SJSA1 (cell line): ENCODE measurements at regions not wholly inside any gene's neighbourhood (a gene's known extent, or its start where the extent isn't known, plus 50 kb on each side); places are given as distances from the start of the nearest gene placed in this dataset.

Experiments used
- DNase-seq, 2 experiments: peaks; one replicate each; pipeline ENCODE4 v3.0.0-alpha.2; 2015 to 2020; ENCODE audit warnings: low spot score in 2 of 2, low read depth in 1 of 2
- H3K27ac ChIP-seq: fragments of 250-450 bp; sonication (Bioruptor Pico); 2 replicates; pipeline ENCODE4 v1.5.1; 2020; ENCODE audit warnings: mild to moderate bottlenecking, moderate library complexity
- H3K27me3 ChIP-seq: fragments of 250-450 bp; sonication (Bioruptor Pico); replicated peaks from 2 replicates; pipeline ENCODE4 v1.5.1; 2020; ENCODE audit warnings: mild to moderate bottlenecking, moderate library complexity
- H3K36me3 ChIP-seq: fragments of 250-450 bp; sonication (Bioruptor Pico); 2 replicates; pipeline ENCODE4 v1.5.1; 2020; ENCODE audit warnings: mild to moderate bottlenecking
- H3K4me1 ChIP-seq: fragments of 250-450 bp; sonication (Bioruptor Pico); replicated peaks from 2 replicates; pipeline ENCODE4 v1.6.1; 2021; ENCODE audit warnings: mild to moderate bottlenecking
- H3K4me3 ChIP-seq: fragments of 250-450 bp; sonication (Bioruptor Pico); 2 replicates; pipeline ENCODE4 v1.5.1; 2020; ENCODE audit warnings: mild to moderate bottlenecking
- H3K9me3 ChIP-seq: fragments of 250-450 bp; sonication (Bioruptor Pico); replicated peaks from 2 replicates; pipeline ENCODE4 v1.5.1; 2020; ENCODE audit warnings: mild to moderate bottlenecking

- no peak for DNase-seq
- Histone ChIP-seq H3K27me3 (no peaks in the 10 kb centered on the region), H3K27ac (no peak overlapping the region)
These were observed 85.8 kb upstream of the PRPS1 start for GRCh38 chrX:107542500-107542899.

GRCh38 chrX:107547621-107548020, 80.7 kb upstream of the PRPS1 start:
- DNase-seq = no peak
- H3K4me3 ChIP-seq = no peak overlapping the region
- H3K4me1 ChIP-seq = no peaks in the 10 kb centered on the region
- H3K27me3 ChIP-seq = no peaks in the 10 kb centered on the region
- no peaks in the 10 kb centered on the region for H3K36me3 ChIP-seq
- H3K9me3 ChIP-seq = no peaks in the 10 kb centered on the region
- H3K27ac ChIP-seq = no peak overlapping the region

More at GRCh38 chrX:107542500-107542899, 85.8 kb upstream of the PRPS1 start:
- Histone ChIP-seq H3K4me1 (no peaks in the 10 kb centered on the region), H3K4me3 (no peak overlapping the region), H3K9me3 (no peaks in the 10 kb centered on the region), H3K36me3 (no peaks in the 10 kb centered on the region)

GRCh38 chrX:107548775-107549174, 79.5 kb upstream of the PRPS1 start:
- Histone ChIP-seq H3K4me1 (no peaks in the 10 kb centered on the region), H3K4me3 (no peak overlapping the region), H3K36me3 (no peaks in the 10 kb centered on the region), H3K27ac (no peak overlapping the region), H3K27me3 (no peaks in the 10 kb centered on the region), H3K9me3 (no peaks in the 10 kb centered on the region)
- DNase-seq = no peak

GRCh38 chrX:107549504-107549903, 78.8 kb upstream of the PRPS1 start:
- Histone ChIP-seq H3K36me3 (no peaks in the 10 kb centered on the region), H3K27ac (no peak overlapping the region), H3K27me3 (no peaks in the 10 kb centered on the region), H3K9me3 (no peaks in the 10 kb centered on the region), H3K4me3 (no peak overlapping the region), H3K4me1 (no peaks in the 10 kb centered on the region)
- DNase-seq = no peak

DNA sequence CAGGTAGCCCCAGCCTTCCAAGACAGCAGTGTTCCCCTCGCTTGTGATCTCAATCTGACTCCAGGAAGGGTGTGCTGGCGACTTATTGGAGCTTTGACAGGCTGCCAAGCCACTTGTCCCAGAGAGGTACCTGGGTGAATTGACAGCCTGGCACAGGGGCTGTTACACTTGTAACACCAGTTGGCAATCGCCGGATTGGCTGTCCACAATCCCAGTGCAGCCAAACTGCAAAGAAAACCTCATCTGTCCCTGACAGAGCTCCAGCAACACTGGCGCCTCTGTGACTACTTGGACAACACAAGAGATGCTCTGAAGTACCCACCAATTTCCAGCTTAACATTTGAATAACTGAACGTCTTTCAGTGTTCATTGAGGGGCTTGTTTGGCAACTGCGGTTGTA, 76.8 kb upstream of the PRPS1 start:
- H3K9me3 ChIP-seq = no peaks in the 10 kb centered on the region
- H3K4me3 ChIP-seq = no peak overlapping the region
- no peak overlapping the region for H3K27ac ChIP-seq
- no peaks in the 10 kb centered on the region for H3K36me3 ChIP-seq
- no peaks in the 10 kb centered on the region for H3K4me1 ChIP-seq
- H3K27me3 ChIP-seq = no peaks in the 10 kb centered on the region
- no peak for DNase-seq

DNA sequence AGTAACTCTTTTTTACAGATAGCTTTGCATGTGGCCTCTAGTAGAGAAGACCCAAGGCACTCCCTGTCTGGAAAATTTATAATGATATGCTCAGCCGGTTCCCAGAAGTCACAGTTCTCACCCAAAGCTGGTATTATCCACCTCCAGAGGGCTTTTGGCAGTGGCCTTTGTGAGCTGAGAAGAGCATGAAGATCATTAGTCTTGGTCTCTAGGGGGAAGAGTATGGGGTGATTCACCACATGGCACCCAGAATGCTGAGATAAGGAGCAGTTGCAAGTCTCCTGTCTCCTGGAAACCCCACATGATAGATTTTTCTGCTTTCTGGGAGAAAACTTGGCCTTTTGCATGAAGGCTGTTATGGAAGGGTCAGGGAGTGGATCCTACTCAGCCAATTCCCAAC, 75.4 kb upstream of the PRPS1 start:
- Histone ChIP-seq H3K4me3 (no peak overlapping the region), H3K36me3 (no peaks in the 10 kb centered on the region), H3K9me3 (no peaks in the 10 kb centered on the region), H3K4me1 (no peaks in the 10 kb centered on the region), H3K27me3 (no peaks in the 10 kb centered on the region), H3K27ac (no peak overlapping the region)
- no peak for DNase-seq

- H3K36me3 ChIP-seq = no peaks in the 10 kb centered on the region
- no peaks in the 10 kb centered on the region; the same call in 1 of the 2 replicates for H3K4me1 ChIP-seq
- no peak overlapping the region for H3K27ac ChIP-seq
- no peak overlapping the region for H3K4me3 ChIP-seq
- no peaks in the 10 kb centered on the region for H3K9me3 ChIP-seq
- H3K27me3 ChIP-seq = no peaks in the 10 kb centered on the region
- DNase-seq = no peak
These were observed 71.3 kb upstream of the PRPS1 start for GRCh38 chrX:107556967-107557366.

DNA sequence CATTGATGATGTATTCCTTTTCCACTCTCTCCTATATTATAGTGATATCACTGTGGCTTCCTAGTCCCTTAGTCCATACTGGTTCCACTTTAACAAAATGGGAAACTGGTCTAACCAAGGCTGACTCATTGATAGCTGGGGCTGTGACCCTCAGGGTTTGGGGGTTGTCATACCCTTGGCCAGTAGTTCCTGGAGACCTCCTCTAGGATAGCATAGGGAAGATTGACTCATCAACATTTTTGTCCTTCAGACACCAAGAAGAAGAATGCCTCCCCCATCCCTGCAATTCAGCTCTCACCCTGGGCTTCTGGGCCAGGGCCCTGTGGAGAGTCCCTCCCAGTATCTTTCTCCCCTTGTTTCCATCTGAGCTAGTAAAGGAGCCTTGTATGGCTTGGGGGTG, 68.8 kb upstream of the PRPS1 start:
- DNase-seq = no peak
- no peak overlapping the region for H3K27ac ChIP-seq
- H3K36me3 ChIP-seq = no peaks in the 10 kb centered on the region
- no peaks in the 10 kb centered on the region for H3K9me3 ChIP-seq
- H3K4me3 ChIP-seq = no peak overlapping the region
- H3K27me3 ChIP-seq = no peaks in the 10 kb centered on the region
- H3K4me1 ChIP-seq = peaks cover 11% of the 10 kb centered on the region

DNA sequence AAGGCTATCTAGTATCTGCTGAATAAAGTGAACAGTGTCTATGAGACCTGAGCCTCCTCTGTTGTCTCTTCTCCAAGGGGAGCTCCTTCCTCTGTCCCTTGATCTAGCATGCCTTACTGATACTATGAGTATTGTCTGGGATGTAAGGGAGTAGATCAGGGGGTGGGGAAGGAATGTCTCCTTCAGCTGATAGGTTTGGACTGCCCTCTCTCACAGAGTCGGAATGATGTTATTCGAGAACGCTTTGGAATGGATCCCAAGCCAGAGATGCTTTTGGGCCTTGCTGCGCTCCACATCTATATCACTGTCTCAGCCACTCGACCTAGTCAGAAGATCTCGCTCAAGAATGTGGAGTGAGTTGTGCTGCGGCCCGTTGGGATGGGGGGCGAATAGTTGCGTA, 68.3 kb upstream of the PRPS1 start:
- peaks cover 11% of the 10 kb centered on the region for H3K4me1 ChIP-seq
- H3K4me3 ChIP-seq = no peak overlapping the region
- no peak overlapping the region for H3K27ac ChIP-seq
- H3K27me3 ChIP-seq = no peaks in the 10 kb centered on the region
- DNase-seq = no peak
- no peaks in the 10 kb centered on the region for H3K9me3 ChIP-seq
- H3K36me3 ChIP-seq = no peaks in the 10 kb centered on the region

DNA sequence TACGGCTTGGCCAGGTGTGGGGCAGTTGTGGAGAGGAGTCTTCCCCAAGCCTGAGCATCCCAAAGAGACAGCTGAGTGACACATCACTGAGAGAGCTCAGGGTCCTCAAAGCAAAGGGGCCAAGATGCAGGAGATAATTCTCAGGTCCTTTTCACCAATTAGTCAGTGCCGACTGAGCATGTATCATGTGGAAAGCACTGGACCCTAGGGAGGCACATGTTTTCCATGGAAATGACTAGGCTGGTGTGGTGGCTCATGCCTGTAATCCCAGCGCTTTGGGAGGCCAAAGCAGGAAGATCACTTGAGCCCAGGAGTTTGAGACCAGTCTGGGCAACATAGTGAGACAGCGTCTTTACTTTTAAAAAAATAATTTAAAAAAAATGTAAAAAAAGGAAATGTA, 67.3 kb upstream of the PRPS1 start:
- no peak overlapping the region for H3K4me3 ChIP-seq
- no peak for DNase-seq
- peaks cover 11% of the 10 kb centered on the region for H3K4me1 ChIP-seq
- no peaks in the 10 kb centered on the region for H3K9me3 ChIP-seq
- no peak overlapping the region for H3K27ac ChIP-seq
- no peaks in the 10 kb centered on the region for H3K36me3 ChIP-seq
- no peaks in the 10 kb centered on the region for H3K27me3 ChIP-seq

GRCh38 chrX:107561468-107562215, 66.7 kb upstream of the PRPS1 start:
- peaks cover 16% of the 10 kb centered on the region for H3K4me1 ChIP-seq

GRCh38 chrX:107562482-107562881, 65.8 kb upstream of the PRPS1 start:
- no peaks in the 10 kb centered on the region for H3K36me3 ChIP-seq
- DNase-seq = peak; percentile 25 to 55
- peaks cover 16% of the 10 kb centered on the region for H3K4me1 ChIP-seq
- no peaks in the 10 kb centered on the region for H3K27me3 ChIP-seq
- no peak overlapping the region; the same call in 1 of the 2 replicates for H3K27ac ChIP-seq
- H3K4me3 ChIP-seq = no peak overlapping the region
- no peaks in the 10 kb centered on the region for H3K9me3 ChIP-seq

More at GRCh38 chrX:107561468-107562215, 66.7 kb upstream of the PRPS1 start:
- Histone ChIP-seq H3K27me3 (no peaks in the 10 kb centered on the region), H3K36me3 (no peaks in the 10 kb centered on the region), H3K4me3 (no peak overlapping the region), H3K9me3 (no peaks in the 10 kb centered on the region), H3K27ac (no peak overlapping the region)
- DNase-seq = no peak

GRCh38 chrX:107563824-107564223, 64.5 kb upstream of the PRPS1 start:
- no peaks in the 10 kb centered on the region for H3K27me3 ChIP-seq
- no peak overlapping the region for H3K27ac ChIP-seq
- H3K36me3 ChIP-seq = no peaks in the 10 kb centered on the region
- H3K4me3 ChIP-seq = no peak overlapping the region
- H3K9me3 ChIP-seq = no peaks in the 10 kb centered on the region
- no peak for DNase-seq
- H3K4me1 ChIP-seq = peaks cover 16% of the 10 kb centered on the region

- Histone ChIP-seq H3K9me3 (no peaks in the 10 kb centered on the region), H3K27me3 (no peaks in the 10 kb centered on the region), H3K36me3 (no peaks in the 10 kb centered on the region), H3K27ac (no peak overlapping the region), H3K4me3 (no peak overlapping the region), H3K4me1 (peaks cover 16% of the 10 kb centered on the region)
- no peak for DNase-seq
These were observed 63.3 kb upstream of the PRPS1 start for GRCh38 chrX:107565015-107565414.
